Smooth muscle cell (in vitro differentiated cells): ENCODE measurements at regions not wholly inside any gene's neighbourhood (a gene's known extent, or its start where the extent isn't known, plus 50 kb on each side); places are given as distances from the start of the nearest gene placed in this dataset.
"Not testable (repeated sequence)": the region's sequence is repeated elsewhere in the genome, so short reads cannot be mapped to it uniquely, and the experiment has no call there.

Experiments used
- DNase-seq: peaks from one replicate; lab custom pipeline; 2025; ENCODE audit not compliant: unreplicated experiment; lab: John Stamatoyannopoulos, UW
- H2AFZ ChIP-seq: fragments of 200-600 bp; sonication (generic); 2 replicates; pipeline ENCODE4 v1.6.0; 2016; ENCODE audit warnings: antibody characterized with exemption, low read depth, mild to moderate bottlenecking
- H3F3A ChIP-seq: fragments of 200-600 bp; sonication (generic); 2 replicates; pipeline ENCODE4 v1.6.0; 2017; ENCODE audit warnings: antibody characterized with exemption, low read depth
- H3K27ac ChIP-seq: fragments of 200-600 bp; sonication (generic); 2 replicates; pipeline ENCODE4 v1.5.1; 2016; ENCODE audit warnings: low read depth, mild to moderate bottlenecking
- H3K27me3 ChIP-seq: fragments of 200-600 bp; sonication (generic); 2 replicates; pipeline ENCODE4 v1.6.1; 2016; ENCODE audit warnings: low read depth, mild to moderate bottlenecking
- H3K36me3 ChIP-seq: fragments of 200-600 bp; sonication (generic); 2 replicates; pipeline ENCODE4 v1.5.1; 2016; ENCODE audit warnings: low read depth
- H3K4me1 ChIP-seq: fragments of 200-600 bp; sonication (generic); 2 replicates; pipeline ENCODE4 v1.5.1; 2016; ENCODE audit warnings: low read depth
- H3K4me2 ChIP-seq: fragments of 200-600 bp; sonication (generic); 2 replicates; pipeline ENCODE4 v1.6.0; 2016; ENCODE audit warnings: mild to moderate bottlenecking
- H3K4me3 ChIP-seq: fragments of 200-600 bp; sonication (generic); 2 replicates; pipeline ENCODE4 v1.5.1; 2016; ENCODE audit warnings: mild to moderate bottlenecking
- H3K79me2 ChIP-seq: fragments of 200-600 bp; sonication (generic); 2 replicates; pipeline ENCODE4 v1.6.0; 2016; ENCODE audit warnings: low read depth, mild to moderate bottlenecking
- H3K9ac ChIP-seq: fragments of 200-600 bp; sonication (generic); 2 replicates; pipeline ENCODE4 v1.6.0; 2016; ENCODE audit warnings: low read depth
- H3K9me3 ChIP-seq: fragments of 200-600 bp; sonication (generic); replicated peaks from 2 replicates; pipeline ENCODE4 v1.5.1; 2016; ENCODE audit warnings: low read depth
- H4K20me1 ChIP-seq: fragments of 200-600 bp; sonication (generic); 2 replicates; pipeline ENCODE4 v1.6.0; 2016; ENCODE audit warnings: low read depth
- WGBS: methylation state at CpG from one replicate; pipeline ENCODE4 v1.1.7; 2016; ENCODE audit warnings: low lambda C conversion rate; 5-methylcytosine and 5-hydroxymethylcytosine counted together
- TF ChIP-seq, protein P1 (sequence below): fragments of 200-600 bp; sonication (generic); IDR thresholded peaks from 2 replicates; pipeline ENCODE4 v1.5.1; 2017; ENCODE audit warnings: borderline replicate concordance, mild to moderate bottlenecking, antibody characterized with exemption; ENCODE audit not compliant: insufficient read depth, poor library complexity, severe bottlenecking

DNA sequence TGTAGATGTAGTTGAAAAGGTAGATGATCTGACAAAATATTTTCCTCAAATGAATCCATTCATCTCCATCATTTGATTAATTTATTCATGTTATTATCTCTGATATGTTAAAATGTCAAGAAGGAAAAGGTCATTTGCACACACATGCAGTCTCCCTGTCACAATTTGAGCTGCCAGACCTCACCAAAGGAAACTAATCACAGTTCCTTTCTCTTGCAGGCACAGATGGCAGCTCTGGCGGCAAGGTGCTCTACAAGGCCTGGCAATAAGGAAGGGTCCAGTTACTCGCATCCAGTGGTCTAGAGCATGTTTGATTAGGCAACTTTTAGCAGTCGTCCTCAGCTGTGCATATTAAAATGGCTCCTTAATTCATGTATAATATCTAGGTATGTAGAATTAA lies 120.1 kb downstream of the FEM1C start:
- no peak for DNase-seq
- Histone ChIP-seq H4K20me1 (no peaks in the 10 kb centered on the region), H3K9me3 (no peaks in the 10 kb centered on the region), H2AFZ (no peak overlapping the region), H3K9ac (no peak overlapping the region), H3K4me2 (no peak overlapping the region), H3K27ac (no peak overlapping the region), H3K79me2 (no peaks in the 10 kb centered on the region), H3K27me3 (no peaks in the 10 kb centered on the region), H3K4me3 (no peak overlapping the region), H3K4me1 (peaks cover 4% of the 10 kb centered on the region), H3K36me3 (no peaks in the 10 kb centered on the region), H3F3A (no peaks in the 10 kb centered on the region)
- TF ChIP-seq, protein P1, sequence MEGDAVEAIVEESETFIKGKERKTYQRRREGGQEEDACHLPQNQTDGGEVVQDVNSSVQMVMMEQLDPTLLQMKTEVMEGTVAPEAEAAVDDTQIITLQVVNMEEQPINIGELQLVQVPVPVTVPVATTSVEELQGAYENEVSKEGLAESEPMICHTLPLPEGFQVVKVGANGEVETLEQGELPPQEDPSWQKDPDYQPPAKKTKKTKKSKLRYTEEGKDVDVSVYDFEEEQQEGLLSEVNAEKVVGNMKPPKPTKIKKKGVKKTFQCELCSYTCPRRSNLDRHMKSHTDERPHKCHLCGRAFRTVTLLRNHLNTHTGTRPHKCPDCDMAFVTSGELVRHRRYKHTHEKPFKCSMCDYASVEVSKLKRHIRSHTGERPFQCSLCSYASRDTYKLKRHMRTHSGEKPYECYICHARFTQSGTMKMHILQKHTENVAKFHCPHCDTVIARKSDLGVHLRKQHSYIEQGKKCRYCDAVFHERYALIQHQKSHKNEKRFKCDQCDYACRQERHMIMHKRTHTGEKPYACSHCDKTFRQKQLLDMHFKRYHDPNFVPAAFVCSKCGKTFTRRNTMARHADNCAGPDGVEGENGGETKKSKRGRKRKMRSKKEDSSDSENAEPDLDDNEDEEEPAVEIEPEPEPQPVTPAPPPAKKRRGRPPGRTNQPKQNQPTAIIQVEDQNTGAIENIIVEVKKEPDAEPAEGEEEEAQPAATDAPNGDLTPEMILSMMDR, result no peak
- 98% methylated on average over 3 of the region's 3 CpGs for WGBS

DNA sequence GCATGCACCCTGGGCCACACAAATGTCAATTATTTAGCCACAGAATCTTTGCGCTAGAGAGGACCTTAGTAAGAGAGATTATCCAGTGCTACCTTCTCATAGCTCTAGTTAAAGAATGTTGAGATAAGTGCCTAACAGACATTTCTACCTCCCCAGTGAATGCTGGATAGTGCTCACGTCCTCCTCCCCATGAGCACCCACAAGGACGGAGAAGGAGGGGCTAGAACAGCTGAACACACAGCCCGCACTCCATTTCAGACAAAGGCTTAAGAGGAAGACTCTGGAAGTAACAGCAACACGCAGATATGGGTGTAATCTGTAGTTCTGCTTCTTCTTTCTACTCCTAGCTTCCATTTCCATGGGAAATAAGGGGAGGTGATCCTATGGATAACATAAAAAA lies 120.5 kb downstream of the FEM1C start:
- TF ChIP-seq, protein P1, result no peak
- WGBS, result 90% methylated on average over 5 of the region's 5 CpGs

DNA sequence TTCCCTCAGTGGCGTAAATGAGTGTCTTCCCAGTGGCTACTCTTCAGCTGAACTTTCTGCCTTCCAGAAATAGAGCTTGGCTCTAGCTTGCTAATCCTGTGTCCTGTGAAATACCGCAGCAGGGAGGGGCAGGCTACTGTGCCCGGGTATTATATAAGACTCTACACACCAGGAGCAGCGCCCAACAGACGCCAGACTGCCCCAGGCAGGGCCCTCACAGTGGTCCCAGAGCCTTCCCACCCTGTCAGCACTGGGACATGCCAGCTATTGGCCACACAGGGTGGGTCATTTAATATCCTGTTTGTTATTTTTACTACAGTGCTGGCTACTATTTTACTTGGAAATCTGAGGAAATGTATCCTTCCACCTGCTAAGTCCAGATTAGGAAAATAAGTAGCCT lies 121.0 kb downstream of the FEM1C start:
- Histone ChIP-seq H3K27ac (no peak overlapping the region), H3K4me2 (no peak overlapping the region), H4K20me1 (no peaks in the 10 kb centered on the region), H3K4me1 (peaks cover 4% of the 10 kb centered on the region), H3K27me3 (no peaks in the 10 kb centered on the region), H3K4me3 (no peak overlapping the region), H3K79me2 (no peaks in the 10 kb centered on the region), H3K9ac (no peak overlapping the region), H3K9me3 (no peaks in the 10 kb centered on the region), H3F3A (no peaks in the 10 kb centered on the region), H3K36me3 (no peaks in the 10 kb centered on the region), H2AFZ (no peak overlapping the region)
- TF ChIP-seq, protein P1, result no peak
- DNase-seq, result no peak
- 68% methylated on average over 5 of the region's 5 CpGs for WGBS

More for the DNA sequence above, 120.5 kb downstream of the FEM1C start:
- H3K27ac ChIP-seq, result no peak overlapping the region
- no peaks in the 10 kb centered on the region for H3F3A ChIP-seq
- H3K9ac ChIP-seq, result no peak overlapping the region
- no peaks in the 10 kb centered on the region for H3K27me3 ChIP-seq
- no peak overlapping the region for H3K4me2 ChIP-seq
- H3K9me3 ChIP-seq, result no peaks in the 10 kb centered on the region
- peaks cover 4% of the 10 kb centered on the region for H3K4me1 ChIP-seq
- H3K79me2 ChIP-seq, result no peaks in the 10 kb centered on the region
- H3K4me3 ChIP-seq, result no peak overlapping the region
- H2AFZ ChIP-seq, result no peak overlapping the region
- no peak for DNase-seq
- H4K20me1 ChIP-seq, result no peaks in the 10 kb centered on the region
- H3K36me3 ChIP-seq, result no peaks in the 10 kb centered on the region

DNA sequence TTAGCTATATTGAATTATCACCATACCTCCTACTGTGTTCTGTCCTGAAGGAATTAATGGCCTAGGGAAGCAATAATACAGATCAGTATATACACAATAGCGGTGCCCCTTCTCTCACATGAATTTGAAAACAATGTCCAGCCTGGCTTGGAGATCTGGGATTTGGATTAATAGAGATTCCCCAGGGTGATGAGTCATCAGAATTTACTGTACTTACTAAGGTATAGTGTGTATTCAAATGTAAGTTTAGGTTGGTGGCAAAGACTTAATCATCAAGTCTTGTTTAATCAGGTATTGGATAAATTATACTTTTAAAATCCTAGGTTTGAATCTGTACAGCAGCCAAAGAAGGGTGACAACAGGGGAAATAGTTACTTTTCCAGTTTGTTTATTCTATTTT lies 121.5 kb downstream of the FEM1C start:
- Histone ChIP-seq H3K36me3 (no peaks in the 10 kb centered on the region), H3K4me1 (peaks cover 4% of the 10 kb centered on the region), H3K27ac (no peak overlapping the region), H3K27me3 (no peaks in the 10 kb centered on the region), H3K9ac (no peak overlapping the region), H3K79me2 (no peaks in the 10 kb centered on the region), H3K4me3 (no peak overlapping the region), H3K4me2 (no peak overlapping the region), H2AFZ (no peak overlapping the region), H3K9me3 (no peaks in the 10 kb centered on the region), H3F3A (no peaks in the 10 kb centered on the region), H4K20me1 (no peaks in the 10 kb centered on the region)
- DNase-seq, result no peak
- TF ChIP-seq, protein P1, result no peak
- 95% methylated on average over 1 of the region's 1 CpG for WGBS

DNA sequence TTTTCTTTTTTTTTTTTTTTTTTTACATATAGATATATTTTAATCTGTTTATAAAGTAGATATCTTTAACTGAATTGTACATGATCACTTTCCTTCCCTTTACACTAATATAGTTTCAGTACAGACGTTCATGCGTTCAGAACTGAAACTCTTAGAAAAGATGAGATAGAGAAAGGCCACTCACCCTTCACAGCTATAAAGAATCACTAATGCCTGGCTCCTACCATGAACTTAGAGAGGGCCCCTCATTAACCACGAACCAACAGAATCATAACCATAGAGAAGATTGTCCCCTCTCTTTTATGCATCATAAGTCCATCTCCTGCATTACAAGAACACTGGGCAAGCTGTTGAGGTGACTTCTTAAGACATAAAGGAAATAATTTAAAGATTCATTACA lies 123.8 kb downstream of the FEM1C start:
- not testable (repeated sequence) for H3K9me3 ChIP-seq, H3K27me3 ChIP-seq, H3F3A ChIP-seq, H3K9ac ChIP-seq, H3K4me3 ChIP-seq, H4K20me1 ChIP-seq, DNase-seq, H3K4me1 ChIP-seq, H2AFZ ChIP-seq, H3K27ac ChIP-seq, H3K36me3 ChIP-seq, H3K79me2 ChIP-seq, H3K4me2 ChIP-seq
- no CpG with 5 or more reads among the region's 3 CpGs for WGBS
